GM19043 (cell line): ENCODE measurements at regions not wholly inside any gene's neighbourhood (a gene's known extent, or its start where the extent isn't known, plus 50 kb on each side); places are given as distances from the start of the nearest gene placed in this dataset.
"Not testable (repeated sequence)": the region's sequence is repeated elsewhere in the genome, so short reads cannot be mapped to it uniquely, and the experiment has no call there.

Experiments used
- ATAC-seq: cut with Tn5 transposase; IDR thresholded peaks from one replicate; pipeline ENCODE4 v1.9.1; 2021; ENCODE audit warnings: low read depth; ENCODE audit not compliant: unreplicated experiment

GRCh38 chr6:82419132-82419581 is 55.5 kb downstream of the TPBG start:
- ATAC-seq: peak; percentile 52

- peak; percentile 16 for ATAC-seq
Measured at GRCh38 chr6:82419859-82420258, 56.2 kb downstream of the TPBG start.

DNA sequence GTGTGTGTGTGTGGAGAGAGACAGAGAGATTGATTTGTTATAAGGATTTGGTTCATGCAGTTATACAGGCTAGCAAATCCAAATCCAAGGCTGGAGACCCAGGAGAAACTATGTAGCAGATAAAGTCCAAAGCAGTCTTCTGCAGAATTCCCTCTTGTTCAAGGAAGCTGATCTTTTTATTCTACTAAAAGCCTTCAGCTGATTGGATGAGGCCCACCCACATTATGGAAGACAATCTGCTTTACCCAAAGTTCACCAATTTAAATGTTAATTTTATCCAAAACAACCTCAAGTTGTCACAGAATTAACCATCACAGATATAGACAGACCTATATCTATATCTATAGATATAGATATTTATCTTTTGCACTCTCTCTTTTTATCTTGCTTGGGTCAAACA is 67.0 kb downstream of the TPBG start:
- no peak for ATAC-seq

- ATAC-seq: no peak
Measured at GRCh38 chr6:82436740-82437139, 73.1 kb downstream of the TPBG start.

GRCh38 chr6:82437701-82438100 is 74.1 kb downstream of the TPBG start:
- no peak for ATAC-seq

DNA sequence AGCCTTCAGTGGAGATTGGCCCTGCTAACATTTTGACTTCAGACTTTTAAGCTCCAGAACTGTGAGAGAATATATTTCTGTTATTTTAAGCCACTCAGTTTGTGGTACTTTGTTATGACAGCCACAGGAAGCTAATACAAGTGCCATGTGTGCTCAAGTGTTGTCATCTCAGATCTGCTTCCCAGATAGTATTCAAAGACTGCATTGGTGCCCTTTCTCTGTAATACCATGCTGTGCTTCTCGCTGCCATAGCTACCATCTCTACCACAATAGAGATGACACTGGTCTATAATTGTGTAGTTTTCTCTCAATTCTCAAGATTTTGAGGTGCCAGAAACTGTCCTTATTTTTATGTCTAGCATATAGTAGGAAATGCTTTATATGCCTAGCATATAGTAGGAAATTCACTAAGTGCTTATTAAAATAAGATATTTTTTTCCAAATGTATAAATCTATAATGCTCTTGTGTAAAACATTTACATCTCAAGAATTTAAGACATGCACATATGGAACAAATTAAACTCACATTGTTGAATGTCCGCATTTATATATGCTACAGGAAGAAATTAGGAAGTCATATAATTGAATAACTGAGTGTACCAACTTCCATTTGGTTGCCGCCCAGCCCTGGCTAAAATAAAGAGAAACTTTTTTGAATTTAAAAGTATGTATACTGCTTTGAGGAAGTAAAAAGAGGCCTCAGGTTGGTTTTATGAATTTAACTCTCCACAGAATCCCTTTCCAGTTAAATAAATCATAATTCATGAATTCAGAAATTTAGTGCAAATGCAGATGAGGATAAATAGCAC is 77.6 kb downstream of the TPBG start:
- no peak for ATAC-seq

GRCh38 chr6:82442061-82442719 is 78.6 kb downstream of the TPBG start:
- no peak for ATAC-seq

DNA sequence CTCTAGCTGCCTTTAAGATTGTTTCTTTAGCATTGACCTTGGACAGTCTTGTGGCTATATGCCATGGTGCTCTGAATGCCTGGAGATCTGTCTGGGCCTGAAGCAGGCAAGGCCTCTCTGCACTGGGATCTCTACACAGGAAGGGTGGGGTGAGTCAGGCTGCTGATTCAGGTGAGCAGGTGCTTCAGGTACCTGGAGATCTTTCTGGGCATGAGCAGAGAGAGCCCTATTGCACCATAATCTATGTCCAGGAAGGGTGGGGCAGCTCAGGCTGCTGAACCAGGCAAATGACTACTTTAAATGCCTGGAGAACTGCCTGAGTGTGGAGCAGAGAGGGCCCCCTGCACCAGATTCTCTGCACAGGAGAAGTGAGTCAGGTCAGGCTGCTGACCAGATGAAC is 94.5 kb downstream of the TPBG start:
- ATAC-seq: no peak

DNA sequence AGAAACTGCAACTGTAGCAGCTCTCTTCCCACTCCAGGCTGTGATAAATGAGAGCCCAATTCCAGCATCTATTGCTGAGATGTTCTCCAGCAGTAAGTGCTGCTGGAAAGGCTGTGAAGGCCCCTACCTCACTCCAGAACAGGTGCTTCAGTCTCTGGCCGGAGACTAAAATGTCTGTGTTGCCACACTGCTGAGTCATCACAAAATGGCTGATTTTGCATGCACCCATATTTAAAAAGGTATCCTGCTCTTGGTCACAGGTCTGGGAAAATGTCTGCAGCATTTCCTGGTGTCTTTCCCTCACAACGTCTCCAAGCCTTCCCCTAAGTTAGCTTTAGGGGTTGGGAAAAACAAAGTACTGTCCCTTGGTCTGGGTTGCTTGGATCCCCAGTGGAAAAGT is 95.1 kb downstream of the TPBG start:
- no peak for ATAC-seq

DNA sequence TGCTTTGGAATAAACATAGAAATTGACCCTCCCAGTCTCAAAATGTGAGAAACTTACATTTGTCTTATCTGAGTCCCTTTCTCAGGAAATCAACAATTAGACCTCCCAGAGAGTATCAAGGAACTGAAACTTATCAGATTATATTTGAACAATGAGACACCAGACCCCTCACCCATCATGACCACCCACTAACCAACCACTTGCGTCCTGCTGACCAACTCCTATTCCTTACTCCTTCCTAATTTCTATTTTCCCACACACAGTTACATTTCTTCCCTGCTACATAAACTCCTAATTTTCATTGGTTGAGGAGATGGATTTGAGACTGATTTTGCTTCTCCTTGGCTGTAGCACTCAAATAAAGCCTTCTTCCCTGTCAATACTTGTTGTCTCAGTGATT is 97.9 kb downstream of the TPBG start:
- ATAC-seq: no peak

- no peak for ATAC-seq
Measured at GRCh38 chr6:82467338-82467737, 103.7 kb downstream of the TPBG start.

DNA sequence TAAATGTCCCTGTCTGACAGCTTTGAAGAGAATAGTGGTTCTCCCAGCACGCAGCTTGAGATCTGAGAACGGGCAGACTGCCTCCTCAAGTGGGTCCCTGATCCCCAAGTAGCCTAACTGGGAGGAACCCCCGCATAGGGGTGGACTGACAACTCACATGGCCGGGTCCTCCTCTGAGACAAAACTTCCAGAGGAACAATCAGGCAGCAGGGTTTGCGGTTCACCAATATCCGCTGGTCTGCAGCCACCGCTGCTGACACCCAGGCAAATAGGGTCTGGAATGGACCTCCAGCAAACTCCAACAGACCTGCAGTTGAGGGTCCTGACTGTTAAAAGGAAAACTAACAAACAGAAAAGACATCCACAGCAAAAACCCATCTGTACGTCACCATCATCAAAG is 106.5 kb downstream of the TPBG start:
- not testable (repeated sequence) for ATAC-seq

DNA sequence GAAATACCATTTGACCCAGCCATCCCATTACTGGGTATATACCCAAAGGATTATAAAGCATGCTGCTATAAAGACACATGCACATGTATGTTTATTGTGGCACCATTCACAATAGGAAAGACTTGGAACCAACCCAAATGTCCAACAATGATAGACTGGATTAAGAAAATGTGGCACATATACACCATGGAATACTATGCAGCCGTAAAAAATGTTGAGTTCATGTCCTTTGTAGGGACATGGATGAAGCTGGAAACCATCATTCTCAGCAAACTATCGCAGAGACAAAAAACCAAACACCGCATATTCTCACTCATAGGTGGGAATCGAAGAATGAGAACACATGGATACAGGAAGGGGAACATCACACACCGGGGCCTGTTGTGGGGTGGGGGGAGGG is 111.5 kb downstream of the TPBG start:
- not testable (repeated sequence) for ATAC-seq

GRCh38 chr6:82484001-82484400 is 120.4 kb downstream of the TPBG start:
- no peak for ATAC-seq

DNA sequence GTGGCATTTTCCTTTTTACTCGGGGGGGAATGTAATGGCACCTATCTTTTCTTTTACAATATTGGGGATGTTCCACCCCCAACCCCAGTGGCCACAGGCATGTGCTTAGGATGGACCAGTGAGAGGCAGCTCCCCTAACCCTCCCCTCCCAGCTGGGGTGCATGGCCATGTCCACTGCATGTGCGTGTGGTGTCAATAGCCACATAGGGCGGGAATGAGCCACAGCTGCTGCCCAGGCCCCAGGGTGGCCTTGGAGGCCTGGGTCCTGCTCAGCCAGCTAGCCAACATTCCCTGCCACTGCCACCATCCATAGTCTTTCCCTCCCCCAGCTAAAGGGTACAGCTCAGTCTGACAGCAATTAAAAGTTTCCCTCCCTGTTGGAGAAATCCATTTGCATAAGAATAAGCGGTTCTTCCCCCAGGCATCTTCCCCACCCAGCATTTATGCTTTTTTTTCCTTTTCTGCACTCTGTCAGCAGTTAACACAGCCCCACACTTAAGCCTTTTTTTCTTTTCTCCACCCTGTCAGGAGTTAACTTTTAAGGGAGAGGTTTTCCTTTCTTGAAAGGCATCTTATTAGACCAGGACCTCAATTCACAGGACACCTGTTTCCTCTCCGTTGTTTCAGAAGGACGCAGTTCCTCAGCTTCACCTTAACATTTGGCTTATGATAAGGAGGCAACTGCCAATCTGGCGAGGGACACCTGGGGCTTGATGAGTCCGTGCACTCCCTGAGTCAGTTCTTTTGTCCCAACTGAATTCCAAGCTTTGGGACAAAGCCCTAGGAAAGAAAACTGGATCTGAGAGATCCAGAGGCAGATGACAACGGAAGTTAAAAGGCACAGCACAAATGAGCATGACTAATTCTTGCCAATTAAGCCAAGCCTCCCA is 121.4 kb downstream of the TPBG start:
- ATAC-seq: no peak

GRCh38 chr6:82487895-82488294 is 124.3 kb downstream of the TPBG start:
- no peak for ATAC-seq

GRCh38 chr6:82488403-82488802 is 124.8 kb downstream of the TPBG start:
- ATAC-seq: no peak

- ATAC-seq: no peak
Measured at GRCh38 chr6:82492134-82492533, 128.5 kb downstream of the TPBG start.

GRCh38 chr6:82493467-82493866 is 129.8 kb downstream of the TPBG start:
- ATAC-seq: no peak

GRCh38 chr6:82494367-82494766 is 130.8 kb downstream of the TPBG start:
- ATAC-seq: no peak

DNA sequence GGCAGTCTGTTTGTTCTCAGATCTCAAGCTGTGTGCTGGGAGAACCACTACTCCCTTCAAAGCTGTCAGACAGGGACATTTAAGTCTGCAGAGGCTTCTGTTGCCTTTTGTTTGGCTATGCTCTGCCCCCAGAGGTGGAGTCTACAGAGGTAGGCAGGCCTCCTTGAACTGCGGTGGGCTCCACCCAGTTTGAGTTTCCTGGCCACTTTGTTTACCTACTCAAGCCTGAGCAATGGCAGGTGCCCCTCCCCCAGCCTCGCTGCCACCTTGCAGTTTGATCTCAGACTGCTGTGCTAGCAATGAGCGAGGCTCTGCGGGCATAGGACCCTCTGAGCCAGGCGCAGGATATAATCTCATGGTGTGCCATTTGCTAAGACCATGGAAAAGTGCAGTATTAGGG is 138.3 kb downstream of the TPBG start:
- not testable (repeated sequence) for ATAC-seq
